Hematopoietic multipotent progenitor cell (in vitro differentiated cells): ENCODE measurements at regions not wholly inside any gene's neighbourhood (a gene's known extent, or its start where the extent isn't known, plus 50 kb on each side); places are given as distances from the start of the nearest gene placed in this dataset.
A peak's percentile ranks its signal among the peaks of the same experiment; 100 is the strongest.

Experiments used
- DNase-seq, 3 donors: peaks; one replicate each; pipeline ENCODE4 v3.0.0-alpha.2; 2011 to 2015; ENCODE audit warnings: low read depth in 2 of 3, low spot score in 2 of 3

DNA sequence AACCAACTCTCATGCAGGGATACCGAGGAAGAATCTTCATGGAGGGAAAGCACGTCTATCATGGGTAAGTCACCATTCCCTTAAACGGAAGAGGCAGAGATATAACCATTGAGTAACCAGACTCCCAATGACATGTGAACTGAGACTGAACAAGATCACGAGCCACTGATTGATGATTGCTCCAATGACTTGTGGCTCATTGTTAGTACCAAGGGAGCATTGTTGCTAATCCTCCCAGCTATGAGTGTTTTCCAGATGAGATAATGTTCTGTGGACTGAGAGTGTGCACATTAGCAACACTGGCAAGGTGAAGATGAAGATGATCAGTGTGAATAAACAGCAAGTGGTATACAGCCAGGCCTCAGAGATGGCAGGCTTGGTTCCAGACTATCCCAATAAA lies 219.2 kb upstream of the MAP3K1 start:
- DNase-seq: no peak

DNA sequence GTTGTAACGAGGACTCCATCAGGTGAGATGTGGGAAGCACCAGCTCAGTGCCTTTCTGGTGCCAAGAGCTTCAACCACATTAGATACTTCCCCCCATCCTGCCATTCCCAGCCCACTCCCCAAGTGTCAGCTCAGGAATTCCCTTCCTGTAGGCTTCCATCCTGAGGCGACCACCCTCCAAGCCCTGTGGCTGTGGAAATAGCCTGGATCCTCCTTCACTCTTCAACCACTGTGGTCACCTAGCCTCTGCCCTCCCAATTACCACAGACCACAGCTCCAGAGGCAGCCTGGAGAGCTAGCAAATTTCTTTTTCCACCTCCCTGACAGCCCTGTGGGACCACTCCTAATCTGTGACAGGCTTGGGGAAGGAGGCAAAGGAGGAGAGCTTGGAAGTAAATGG lies 219.8 kb upstream of the MAP3K1 start:
- no peak for DNase-seq

DNA sequence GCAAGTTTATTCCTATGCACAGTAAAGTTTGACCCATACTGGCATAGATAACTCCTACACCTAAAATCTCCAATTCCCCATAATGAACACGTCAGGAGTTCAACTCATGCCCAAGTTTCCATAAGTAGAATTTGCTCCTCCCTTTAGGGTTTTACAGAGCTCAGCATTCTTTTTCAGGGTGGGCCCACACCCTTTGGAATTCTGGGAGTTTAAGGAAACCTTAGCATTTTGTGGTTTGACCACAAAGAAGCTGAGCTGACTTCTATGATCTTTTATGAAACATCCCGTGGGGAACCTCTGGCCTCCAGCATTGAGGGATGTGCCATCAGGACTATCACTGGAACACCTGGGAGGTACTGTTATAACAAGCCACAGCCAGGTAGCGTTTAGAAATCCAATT lies 220.6 kb upstream of the MAP3K1 start:
- no peak for DNase-seq

GRCh38 chr5:56591081-56591480 lies 224.3 kb upstream of the MAP3K1 start:
- no peak for DNase-seq

DNA sequence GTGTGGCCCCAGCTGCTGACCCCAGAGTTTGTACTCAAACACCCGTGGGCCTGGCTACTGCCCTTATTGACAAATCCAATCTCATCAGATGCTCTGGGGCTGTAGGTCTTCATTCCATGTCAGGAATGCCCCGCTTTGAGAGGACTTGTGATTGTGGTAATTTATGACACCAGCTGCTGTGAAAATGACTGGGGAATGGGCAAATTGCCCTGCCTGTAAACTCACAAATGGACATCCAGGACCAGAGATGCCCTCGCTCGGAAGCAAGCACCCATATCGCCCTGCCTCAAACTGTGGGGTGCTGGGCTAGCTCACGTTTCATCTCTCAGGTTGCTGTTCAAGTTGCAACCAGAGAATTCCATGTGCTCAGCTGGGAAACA lies 225.9 kb upstream of the MAP3K1 start:
- no peak for DNase-seq

- DNase-seq: peak; percentile 41 to 98 (median 93)
These were observed 226.5 kb upstream of the MAP3K1 start for GRCh38 chr5:56588636-56589480.

- DNase-seq: no peak
These were observed 227.2 kb upstream of the MAP3K1 start for GRCh38 chr5:56588131-56588487.

DNA sequence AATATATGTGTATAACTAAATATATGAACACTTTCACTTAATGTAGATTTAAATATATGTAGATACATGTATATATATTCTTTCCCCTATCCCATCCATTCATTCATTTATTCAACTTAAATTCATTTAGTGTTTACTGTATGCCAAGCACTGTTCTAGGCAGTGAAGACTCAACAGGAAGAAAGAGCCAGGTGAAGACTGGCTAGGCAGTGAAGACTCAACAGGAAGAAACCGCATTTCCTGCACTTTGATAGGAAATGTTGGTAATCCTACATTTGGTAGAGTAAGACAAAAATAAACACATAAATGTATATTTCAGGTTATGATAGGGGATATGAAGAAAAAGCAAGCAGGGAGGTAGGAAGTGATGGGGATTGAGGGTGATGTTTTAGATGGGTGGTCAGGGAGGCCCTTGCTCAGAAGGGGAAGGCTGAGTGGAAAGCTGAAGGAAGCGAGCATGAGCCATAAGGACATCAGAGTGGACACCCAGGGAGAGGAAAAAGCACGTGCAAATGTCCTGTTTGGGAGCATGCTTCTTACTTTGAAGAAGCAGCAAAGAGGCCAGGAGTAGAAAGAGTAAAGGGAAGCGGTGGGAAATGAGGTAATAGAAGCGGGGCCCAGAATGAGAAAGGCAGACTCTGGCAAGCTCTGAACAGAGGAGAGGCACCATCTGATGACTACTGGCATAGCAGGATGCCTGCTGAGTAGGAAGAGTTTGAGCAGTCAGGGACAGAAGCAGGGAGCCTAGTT lies 227.8 kb upstream of the MAP3K1 start:
- DNase-seq: no peak

DNA sequence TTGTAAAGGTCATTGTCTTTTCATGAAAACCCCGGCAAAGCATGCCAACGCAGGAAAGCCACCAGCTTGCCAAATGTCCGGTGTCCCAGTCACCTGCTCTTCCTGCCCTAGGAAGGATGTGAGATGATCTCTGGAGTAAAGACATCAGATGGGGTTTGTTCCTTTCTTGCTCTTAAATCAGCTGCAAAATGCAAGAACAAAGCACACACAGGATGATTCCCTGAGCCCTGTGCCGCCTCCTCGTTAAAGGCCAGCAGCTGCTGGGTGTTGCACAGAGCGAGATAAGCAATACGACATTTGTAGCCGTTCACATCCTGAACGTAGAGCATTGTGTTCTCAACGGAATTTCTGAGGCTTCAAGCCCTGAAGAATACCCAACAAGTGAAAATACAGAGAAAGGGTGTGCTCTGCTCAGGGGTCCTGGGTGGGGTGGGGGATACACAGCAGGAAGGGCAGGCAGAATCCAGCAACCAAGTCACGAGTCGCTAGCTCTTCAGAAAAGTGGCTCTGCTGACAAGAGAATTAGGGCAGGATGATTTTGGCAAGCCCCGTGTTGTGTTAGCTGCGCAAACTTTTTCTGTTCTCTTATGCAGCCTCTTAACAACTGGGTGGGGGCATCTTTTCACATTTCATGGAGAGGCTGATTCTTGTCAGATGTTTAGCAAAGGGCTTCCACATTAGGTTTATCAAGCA lies 229.2 kb upstream of the MAP3K1 start:
- no peak for DNase-seq

DNA sequence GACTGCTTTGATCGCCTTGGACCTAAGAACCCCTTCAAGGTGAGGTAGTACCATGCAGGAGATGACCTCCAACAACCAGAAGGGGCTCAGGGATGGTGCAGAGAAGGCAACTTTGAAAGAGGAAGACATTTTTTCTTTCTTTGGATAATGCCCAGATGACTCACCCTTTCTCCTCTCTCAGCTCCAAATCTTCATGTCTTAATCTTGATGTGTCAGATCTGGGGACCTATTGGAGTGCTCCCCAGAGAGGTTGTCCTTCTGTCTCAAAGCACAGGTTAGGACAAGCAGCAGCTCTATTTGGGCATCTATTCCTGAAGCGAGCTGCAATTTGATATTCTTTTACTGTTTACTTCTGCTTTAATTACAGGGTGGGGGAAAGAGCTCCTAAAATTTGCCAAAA lies 229.9 kb upstream of the MAP3K1 start:
- peak in 2 of 3 donors; percentile 31 to 32 for DNase-seq

DNA sequence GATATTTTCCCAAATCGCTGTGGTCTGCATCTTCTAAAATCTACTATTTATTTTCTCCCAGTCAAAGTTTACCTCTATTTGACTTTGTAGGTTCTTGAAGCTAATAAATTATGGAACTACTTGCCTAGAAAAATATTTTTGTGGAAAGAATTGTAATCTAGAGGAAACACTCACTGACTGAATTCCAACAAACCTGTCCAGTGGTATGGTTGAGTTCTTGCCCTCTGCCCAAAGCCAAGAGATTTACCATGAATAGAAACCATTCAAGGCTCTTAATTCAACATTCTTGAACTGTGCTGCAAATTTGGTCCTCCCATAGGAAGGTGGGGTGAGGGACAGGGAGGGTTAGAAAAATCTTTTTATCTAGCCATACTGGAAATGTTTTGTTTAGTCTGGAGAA lies 233.9 kb upstream of the MAP3K1 start:
- DNase-seq: no peak

DNA sequence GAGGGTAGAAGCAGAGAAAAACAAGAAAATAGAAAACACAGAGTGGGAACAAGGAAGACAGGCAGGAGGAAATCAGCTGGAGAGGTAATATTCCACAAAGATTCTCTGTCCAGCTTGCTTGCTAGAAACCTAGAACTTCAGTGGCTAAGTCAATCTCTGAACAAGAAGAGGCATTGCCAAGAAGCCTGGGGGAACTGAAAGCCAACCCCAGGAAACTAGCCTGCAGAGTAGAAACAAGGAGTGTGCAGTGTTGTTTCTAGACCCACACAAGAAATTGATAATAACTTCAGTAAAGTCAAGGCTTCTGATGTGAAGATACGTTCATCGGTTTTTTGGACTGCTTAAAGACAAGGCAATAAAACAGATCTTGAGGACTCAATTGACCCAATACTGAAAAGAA lies 234.5 kb upstream of the MAP3K1 start:
- no peak for DNase-seq

DNA sequence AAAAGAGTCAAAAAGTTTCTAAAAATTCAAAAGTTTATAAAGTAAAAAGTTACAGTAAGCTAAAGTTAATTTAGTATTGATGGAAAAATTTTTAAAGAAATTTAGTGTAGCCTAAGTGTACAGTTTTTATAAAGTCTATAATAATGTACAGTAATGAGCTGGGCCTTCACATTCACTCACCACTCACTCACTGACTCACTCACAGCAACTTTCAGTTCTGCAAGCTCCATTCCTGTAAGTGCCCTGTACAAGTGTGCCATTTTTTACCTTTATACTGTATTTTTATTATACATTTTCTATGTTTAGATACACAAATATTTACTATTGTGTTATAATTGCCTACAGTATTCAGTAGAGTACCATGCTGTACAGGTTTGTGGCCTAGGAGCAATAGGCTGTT lies 239.5 kb upstream of the MAP3K1 start:
- DNase-seq: no peak

DNA sequence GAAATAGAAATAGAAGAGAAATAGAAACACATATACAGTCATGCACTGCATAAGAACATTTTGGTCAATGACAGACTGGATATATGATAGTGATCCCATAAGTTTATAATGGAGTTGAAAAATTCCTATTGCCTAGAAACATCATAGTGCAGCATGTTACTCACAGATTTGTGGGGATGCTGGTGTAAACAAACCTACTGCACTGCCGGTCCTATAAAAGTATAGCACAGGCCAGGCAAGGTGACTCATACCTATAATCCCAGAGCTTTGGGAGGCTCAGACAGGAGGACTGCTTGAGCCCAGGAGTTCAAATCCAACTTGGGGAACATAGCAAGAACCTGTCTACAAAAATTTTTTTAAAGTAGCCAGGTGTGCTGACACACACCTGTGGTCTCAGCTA lies 240.6 kb upstream of the MAP3K1 start:
- DNase-seq: no peak

DNA sequence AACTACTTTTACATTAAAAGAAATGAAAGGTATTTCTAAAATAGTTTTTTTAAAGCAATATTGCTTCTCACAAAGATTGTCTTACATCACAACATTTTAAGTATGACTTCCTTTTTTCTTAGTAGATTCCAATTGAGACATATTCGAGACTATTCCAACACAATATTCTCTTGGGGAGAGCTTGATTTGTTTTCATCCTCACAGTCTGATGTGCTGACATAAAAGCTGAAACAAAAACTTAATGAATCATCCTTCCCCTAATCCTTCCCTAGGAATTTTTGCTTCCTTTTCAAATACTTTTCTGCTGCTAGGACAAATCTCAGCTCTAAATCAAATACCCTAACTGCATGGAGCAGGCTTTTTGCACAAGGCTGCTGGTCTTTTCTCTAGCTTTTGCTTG lies 245.8 kb upstream of the MAP3K1 start:
- DNase-seq: no peak

DNA sequence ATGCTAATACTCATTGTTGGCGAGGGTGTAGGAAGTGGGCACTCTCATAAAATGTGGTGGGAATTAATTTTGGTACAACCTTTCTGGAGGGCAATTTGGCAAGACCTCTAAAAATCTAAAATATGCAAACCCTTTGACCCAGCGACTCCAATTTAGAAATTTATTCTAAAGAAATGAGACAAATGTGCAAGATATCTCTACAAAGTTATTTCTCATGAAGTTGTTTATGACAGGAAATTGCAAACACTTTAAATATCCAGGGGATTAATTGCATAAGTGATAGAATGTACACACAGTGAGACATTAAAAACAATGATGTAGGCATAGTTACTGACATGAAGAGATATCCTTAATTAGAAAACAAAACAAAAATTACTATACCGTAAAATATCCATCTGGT lies 246.3 kb upstream of the MAP3K1 start:
- no peak for DNase-seq

DNA sequence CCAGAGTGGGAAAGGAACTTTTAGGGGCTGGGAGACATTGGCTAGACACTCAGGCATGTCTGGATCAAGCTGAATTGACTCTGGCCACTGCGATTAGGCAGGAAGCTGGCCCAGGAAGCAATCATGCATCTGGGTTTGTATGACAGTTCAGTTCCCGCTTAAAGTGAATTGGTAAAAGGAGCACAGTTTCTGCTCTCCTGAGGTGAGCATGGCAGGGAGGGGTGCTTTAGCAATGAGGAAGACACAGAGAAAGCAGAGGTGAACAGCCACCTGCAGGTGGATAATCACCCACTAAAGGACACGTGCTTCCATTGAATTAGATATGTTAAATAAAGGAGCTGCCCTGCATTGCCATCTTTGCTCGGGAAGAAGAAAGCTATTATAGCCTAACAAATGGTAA lies 248.1 kb upstream of the MAP3K1 start:
- no peak for DNase-seq

GRCh38 chr5:56566374-56567249 lies 248.7 kb upstream of the MAP3K1 start:
- no peak for DNase-seq

- DNase-seq: peak in 1 of 3 donors; percentile 43
These were observed 249.7 kb upstream of the MAP3K1 start for GRCh38 chr5:56565644-56566043.

- DNase-seq: no peak
These were observed 250.1 kb upstream of the MAP3K1 start for GRCh38 chr5:56565283-56565615.
